ENCODE measurements at regions not wholly inside any gene's neighbourhood (a gene's known extent, or its start where the extent isn't known, plus 50 kb on each side); places are given as distances from the start of the nearest gene placed in this dataset.

DNA sequence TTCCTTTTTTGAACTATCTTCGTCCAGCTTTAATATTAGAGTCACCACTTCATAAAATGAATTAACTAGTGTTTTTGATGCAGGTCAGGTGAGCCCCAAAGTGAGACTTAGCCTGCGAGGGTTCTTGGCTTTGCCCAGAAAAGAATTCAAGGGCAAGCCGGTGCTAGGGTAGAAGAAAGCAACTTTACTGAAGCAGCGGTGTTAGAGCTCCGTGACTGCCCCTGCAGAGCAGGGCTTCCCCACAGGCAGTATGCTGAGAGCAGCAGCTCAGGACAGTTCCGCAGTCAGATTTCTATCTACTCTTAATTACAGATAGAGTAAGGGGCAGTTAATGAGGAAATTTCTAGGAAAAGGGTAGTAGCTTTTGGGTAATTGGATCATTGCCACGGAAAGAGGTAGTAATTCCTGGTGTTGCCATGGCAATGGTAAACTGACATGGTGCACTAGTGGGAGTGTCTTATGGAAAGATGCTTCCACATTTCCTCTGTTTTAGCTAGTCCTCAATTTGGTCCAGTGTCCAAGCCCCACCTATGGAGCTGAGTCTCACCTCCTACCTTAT is 432.2 kb upstream of the ZNF507 start:
- TF ChIP-seq, protein P1, sequence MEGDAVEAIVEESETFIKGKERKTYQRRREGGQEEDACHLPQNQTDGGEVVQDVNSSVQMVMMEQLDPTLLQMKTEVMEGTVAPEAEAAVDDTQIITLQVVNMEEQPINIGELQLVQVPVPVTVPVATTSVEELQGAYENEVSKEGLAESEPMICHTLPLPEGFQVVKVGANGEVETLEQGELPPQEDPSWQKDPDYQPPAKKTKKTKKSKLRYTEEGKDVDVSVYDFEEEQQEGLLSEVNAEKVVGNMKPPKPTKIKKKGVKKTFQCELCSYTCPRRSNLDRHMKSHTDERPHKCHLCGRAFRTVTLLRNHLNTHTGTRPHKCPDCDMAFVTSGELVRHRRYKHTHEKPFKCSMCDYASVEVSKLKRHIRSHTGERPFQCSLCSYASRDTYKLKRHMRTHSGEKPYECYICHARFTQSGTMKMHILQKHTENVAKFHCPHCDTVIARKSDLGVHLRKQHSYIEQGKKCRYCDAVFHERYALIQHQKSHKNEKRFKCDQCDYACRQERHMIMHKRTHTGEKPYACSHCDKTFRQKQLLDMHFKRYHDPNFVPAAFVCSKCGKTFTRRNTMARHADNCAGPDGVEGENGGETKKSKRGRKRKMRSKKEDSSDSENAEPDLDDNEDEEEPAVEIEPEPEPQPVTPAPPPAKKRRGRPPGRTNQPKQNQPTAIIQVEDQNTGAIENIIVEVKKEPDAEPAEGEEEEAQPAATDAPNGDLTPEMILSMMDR (IDR thresholded peaks at IDR 0.05; ENCODE audit: low read depth, low read length): no peak
- no peak for TF ChIP-seq EZH2phosphoT487 (IDR thresholded peaks at IDR 0.05; ENCODE audit: low read depth)

Measured in OCI-LY3 (cell line).